ENCODE measurements at regions not wholly inside any gene's neighbourhood (a gene's known extent, or its start where the extent isn't known, plus 50 kb on each side); places are given as distances from the start of the nearest gene placed in this dataset.

DNA sequence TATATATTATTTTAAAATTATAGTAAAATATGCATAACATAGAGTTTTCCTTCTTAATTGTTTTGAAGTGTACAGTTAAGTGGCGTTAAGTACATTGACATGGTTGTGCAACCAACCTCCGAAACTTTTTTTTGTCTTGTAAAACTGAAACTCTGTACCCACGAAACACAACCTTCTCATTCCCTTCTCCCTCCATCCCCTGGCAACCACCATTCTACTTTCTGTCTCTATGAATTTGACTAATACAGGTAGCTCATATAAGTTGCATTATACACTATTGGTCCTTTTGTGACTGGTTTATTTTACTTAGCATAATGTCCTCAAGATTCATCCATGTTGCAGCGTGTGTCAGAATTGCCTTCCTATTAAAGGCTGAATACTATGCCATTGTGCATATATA is 179.4 kb downstream of the SATB1 start:
- TF ChIP-seq EZH2 (IDR thresholded peaks at IDR 0.05; ENCODE audit: insufficient read depth, poor library complexity, severe bottlenecking) (no peak), EZH2phosphoT487 (IDR thresholded peaks at IDR 0.05; ENCODE audit: insufficient read depth, low read depth) (no peak)
